Panc1 (cell line): ENCODE measurements at regions not wholly inside any gene's neighbourhood (a gene's known extent, or its start where the extent isn't known, plus 50 kb on each side); places are given as distances from the start of the nearest gene placed in this dataset.

Source experiments
- ATAC-seq: fragments of 200-7000 bp; cut with Tn5 transposase; 2 replicates; pipeline ENCODE4 v1.9.1; 2020; ENCODE audit warnings: mild to moderate bottlenecking, moderate library complexity
- BruUV-seq: library from RNA; stranded (reverse); fragments of 400-500 nt; replicated peaks from 2 replicates; lab custom pipeline; 2021; lab: Mats Ljungman, UMichigan
- CTCF ChIA-PET: fragments of 300-600 bp; sonication (Branson Sonifier 250); formaldehyde crosslinking; loops from one replicate; lab custom pipeline; 2022; ENCODE audit warnings: antibody characterized with exemption; lab: Charles Lee
- POLR2A ChIA-PET: fragments of 300-600 bp; sonication (Branson Sonifier 250); formaldehyde crosslinking; loops from one replicate; lab custom pipeline; 2022; ENCODE audit warnings: antibody characterized with exemption; lab: Charles Lee
- DNase-seq: peaks from one replicate; pipeline ENCODE4 v3.0.0-alpha.2; 2010; ENCODE audit warnings: low read depth, low spot score
- H3K27ac ChIP-seq: 2 replicates; pipeline ENCODE4 v1.5.1; 2011; ENCODE audit warnings: mild to moderate bottlenecking, low read length, inconsistent platforms
- H3K27me3 ChIP-seq: fragments of 200-500 bp; sonication (Bioruptor generic); 2 replicates; pipeline ENCODE4 v1.6.0; 2014; ENCODE audit warnings: low read length, inconsistent platforms; ENCODE audit not compliant: control insufficient read depth, insufficient read depth
- H3K36me3 ChIP-seq: fragments of 200-500 bp; sonication (Bioruptor generic); 2 replicates; pipeline ENCODE4 v1.5.1; 2014; ENCODE audit warnings: inconsistent platforms, mild to moderate bottlenecking, low read length, moderate library complexity; ENCODE audit not compliant: control insufficient read depth, insufficient read depth
- H3K4me1 ChIP-seq: 2 replicates; pipeline ENCODE4 v1.5.1; 2011; ENCODE audit warnings: inconsistent platforms, mild to moderate bottlenecking, low read length, moderate library complexity; ENCODE audit not compliant: control insufficient read depth, insufficient read depth
- H3K4me3 ChIP-seq, 2 experiments: 2 replicates each; pipeline ENCODE4 v1.5.1; 2011 to 2012; ENCODE audit warnings: low read depth in 2 of 2, low read length in 2 of 2, mild to moderate bottlenecking in 2 of 2, inconsistent platforms in 1 of 2, moderate library complexity in 1 of 2
- H3K9me3 ChIP-seq: fragments of 200-500 bp; sonication (Bioruptor generic); 2 replicates; pipeline ENCODE4 v1.5.1; 2014; ENCODE audit warnings: low read depth, mild to moderate bottlenecking, inconsistent platforms, low read length, moderate library complexity; ENCODE audit not compliant: control insufficient read depth, insufficient read depth
- CTCF ChIP-seq: fragments of 450-650 bp; IDR thresholded peaks from 2 replicates; pipeline ENCODE4 v1.5.1; 2017; ENCODE audit warnings: mild to moderate bottlenecking
- POLR2AphosphoS5 ChIP-seq: IDR thresholded peaks from 2 replicates; pipeline ENCODE4 v1.6.1; 2012; ENCODE audit warnings: mild to moderate bottlenecking, low read depth, low read length, moderate library complexity
- SIN3A ChIP-seq: IDR thresholded peaks from 2 replicates; pipeline ENCODE4 v1.6.1; 2012; ENCODE audit warnings: low read depth, mild to moderate bottlenecking, low read length, moderate library complexity, borderline replicate concordance; ENCODE audit not compliant: insufficient read depth
- TCF7L2 ChIP-seq: IDR thresholded peaks from 2 replicates; pipeline ENCODE4 v1.6.1; 2011; ENCODE audit warnings: mild to moderate bottlenecking, low read depth, low read length, inconsistent platforms
- in situ Hi-C: cut with HindIII; loops from 2 replicates; pipeline ENCODE4 v1.10.0; 2016; ENCODE audit warnings: low sequenced_read_pairs, low pct_unique_long_range_greater_than_20kb
- intact Hi-C: fragments of 100-400 bp; cut with micrococcal nuclease; formaldehyde crosslinking; loops from one replicate; pipeline ENCODE4 v1.10.0; 2022; ENCODE audit not compliant: unreplicated experiment
- TF ChIP-seq, protein P1 (sequence below), 2 experiments: IDR thresholded peaks; 2 replicates each; pipeline ENCODE4 v1.6.1; 2011 to 2012; ENCODE audit warnings: low read depth in 2 of 2, control low read depth in 1 of 2, low read length in 1 of 2, mild to moderate bottlenecking in 1 of 2, moderate library complexity in 1 of 2; ENCODE audit not compliant: insufficient read depth in 1 of 2

- H3K27ac ChIP-seq = no peak overlapping the region
- no peak for ATAC-seq
- no peak overlapping the region for H3K4me3 ChIP-seq
- H3K4me1 ChIP-seq = no peaks in the 10 kb centered on the region
- no peaks in the 10 kb centered on the region for H3K9me3 ChIP-seq
- in situ Hi-C loops (no loop called here), intact Hi-C loops (no loop called here)
- CTCF ChIA-PET = no interaction called here
- POLR2A ChIA-PET = no interaction called here
- H3K36me3 ChIP-seq = no peaks in the 10 kb centered on the region
- no peaks in the 10 kb centered on the region for H3K27me3 ChIP-seq
- DNase-seq = no peak
- no peak for TF ChIP-seq POLR2AphosphoS5
- no peak for TF ChIP-seq CTCF
- TF ChIP-seq TCF7L2 = no peak
- BruUV-seq = no TSS peak
Observed at GRCh38 chr7:125661677-125662076, 732.1 kb upstream of the POT1 start.

GRCh38 chr7:125661006-125661405, 731.4 kb upstream of the POT1 start:
- no TSS peak for BruUV-seq
- ATAC-seq (no peak), DNase-seq (no peak)
- H3K27me3 ChIP-seq = no peaks in the 10 kb centered on the region
- no peaks in the 10 kb centered on the region for H3K4me1 ChIP-seq
- ChIA-PET POLR2A (no interaction called here), CTCF (no interaction called here)
- TF ChIP-seq CTCF (no peak), POLR2AphosphoS5 (no peak), TCF7L2 (no peak), SIN3A (no peak)
- TF ChIP-seq, protein P1, sequence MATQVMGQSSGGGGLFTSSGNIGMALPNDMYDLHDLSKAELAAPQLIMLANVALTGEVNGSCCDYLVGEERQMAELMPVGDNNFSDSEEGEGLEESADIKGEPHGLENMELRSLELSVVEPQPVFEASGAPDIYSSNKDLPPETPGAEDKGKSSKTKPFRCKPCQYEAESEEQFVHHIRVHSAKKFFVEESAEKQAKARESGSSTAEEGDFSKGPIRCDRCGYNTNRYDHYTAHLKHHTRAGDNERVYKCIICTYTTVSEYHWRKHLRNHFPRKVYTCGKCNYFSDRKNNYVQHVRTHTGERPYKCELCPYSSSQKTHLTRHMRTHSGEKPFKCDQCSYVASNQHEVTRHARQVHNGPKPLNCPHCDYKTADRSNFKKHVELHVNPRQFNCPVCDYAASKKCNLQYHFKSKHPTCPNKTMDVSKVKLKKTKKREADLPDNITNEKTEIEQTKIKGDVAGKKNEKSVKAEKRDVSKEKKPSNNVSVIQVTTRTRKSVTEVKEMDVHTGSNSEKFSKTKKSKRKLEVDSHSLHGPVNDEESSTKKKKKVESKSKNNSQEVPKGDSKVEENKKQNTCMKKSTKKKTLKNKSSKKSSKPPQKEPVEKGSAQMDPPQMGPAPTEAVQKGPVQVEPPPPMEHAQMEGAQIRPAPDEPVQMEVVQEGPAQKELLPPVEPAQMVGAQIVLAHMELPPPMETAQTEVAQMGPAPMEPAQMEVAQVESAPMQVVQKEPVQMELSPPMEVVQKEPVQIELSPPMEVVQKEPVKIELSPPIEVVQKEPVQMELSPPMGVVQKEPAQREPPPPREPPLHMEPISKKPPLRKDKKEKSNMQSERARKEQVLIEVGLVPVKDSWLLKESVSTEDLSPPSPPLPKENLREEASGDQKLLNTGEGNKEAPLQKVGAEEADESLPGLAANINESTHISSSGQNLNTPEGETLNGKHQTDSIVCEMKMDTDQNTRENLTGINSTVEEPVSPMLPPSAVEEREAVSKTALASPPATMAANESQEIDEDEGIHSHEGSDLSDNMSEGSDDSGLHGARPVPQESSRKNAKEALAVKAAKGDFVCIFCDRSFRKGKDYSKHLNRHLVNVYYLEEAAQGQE (IDR thresholded peaks at IDR 0.05; ENCODE audit: insufficient read depth in 1 of 2, low read depth in 2 of 2, low read length in 1 of 2) = no peak
- intact Hi-C loops (no loop called here), in situ Hi-C loops (no loop called here)
- no peak overlapping the region for H3K4me3 ChIP-seq
- H3K27ac ChIP-seq = no peak overlapping the region
- no peaks in the 10 kb centered on the region for H3K36me3 ChIP-seq
- H3K9me3 ChIP-seq = no peaks in the 10 kb centered on the region

DNA sequence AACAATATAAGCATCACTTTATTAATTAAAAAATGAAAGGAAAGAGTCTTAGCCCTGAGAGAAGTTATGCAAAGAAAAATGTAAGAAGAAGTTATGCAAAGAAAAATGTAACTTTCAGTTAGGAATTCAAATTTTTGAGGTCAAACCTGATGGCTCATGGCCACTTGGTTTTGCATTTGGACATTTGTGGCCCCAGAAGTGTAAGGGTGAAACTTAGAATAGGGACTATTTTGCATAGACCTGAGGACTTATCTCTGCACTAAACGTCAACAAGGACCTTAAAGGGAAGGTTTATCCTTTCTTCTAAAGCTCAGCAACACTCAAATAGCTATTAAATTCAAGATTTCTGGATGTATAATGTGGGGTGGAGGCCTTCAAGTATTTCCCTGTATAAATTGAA, 724.5 kb upstream of the POT1 start:
- intact Hi-C loops (no loop called here), in situ Hi-C loops (no loop called here)
- ATAC-seq (no peak), DNase-seq (no peak)
- TF ChIP-seq CTCF = no peak
- TF ChIP-seq TCF7L2 = no peak
- TF ChIP-seq POLR2AphosphoS5 = no peak
- TF ChIP-seq, protein P1 (IDR thresholded peaks at IDR 0.05; ENCODE audit: insufficient read depth in 1 of 2, low read depth in 2 of 2, low read length in 1 of 2) = no peak
- no peak for TF ChIP-seq SIN3A
- no TSS peak for BruUV-seq
- ChIA-PET POLR2A (no interaction called here), CTCF (no interaction called here)
- H3K27ac ChIP-seq = no peak overlapping the region
- H3K4me1 ChIP-seq = no peaks in the 10 kb centered on the region
- no peaks in the 10 kb centered on the region for H3K9me3 ChIP-seq
- no peak overlapping the region for H3K4me3 ChIP-seq
- H3K36me3 ChIP-seq = no peaks in the 10 kb centered on the region
- H3K27me3 ChIP-seq = no peaks in the 10 kb centered on the region
